HepG2 (cell line): ENCODE measurements at regions not wholly inside any gene's neighbourhood (a gene's known extent, or its start where the extent isn't known, plus 50 kb on each side); places are given as distances from the start of the nearest gene placed in this dataset.

Experiments
- ATAC-seq: fragments of 200-7000 bp; cut with Tn5 transposase; 3 replicates; pipeline ENCODE4 v1.9.1; 2020; ENCODE audit warnings: mild to moderate bottlenecking, moderate library complexity
- BruUV-seq: library from RNA; stranded (reverse); fragments of 400-500 nt; replicated peaks from 2 replicates; lab custom pipeline; 2021; lab: Mats Ljungman, UMichigan
- CTCF ChIA-PET: fragments of 300-600 bp; formaldehyde crosslinking; extraction: SDS; loops from one replicate; lab custom pipeline; 2021; ENCODE audit warnings: low total read pairs, inconsistent platforms, low intra/inter-chr PET ratio; lab: Yijun Ruan, JAX
- POLR2A ChIA-PET: fragments of 350-600 bp; sonication (Branson Sonifier 250); formaldehyde crosslinking; loops from one replicate; lab custom pipeline; 2020; ENCODE audit warnings: antibody characterized with exemption, inconsistent platforms; lab: Yijun Ruan, JAX
- DNase-seq: peaks from one replicate; pipeline ENCODE4 v3.0.0-alpha.2; 2015; ENCODE audit warnings: low spot score
- FAIRE-seq: peaks from 3 replicates; lab custom pipeline; 2011; peaks lifted over from hg19 to GRCh38; lab: Jason Lieb, UNC
- H2AFZ ChIP-seq: one replicate; pipeline ENCODE4 v1.6.1; 2011; ENCODE audit warnings: low read length, inconsistent platforms
- H3K27ac ChIP-seq: fragments of 300-600 bp; 3 replicates; pipeline ENCODE4 v1.8.0; 2011; ENCODE audit warnings: mixed run types, mild to moderate bottlenecking, mixed read lengths, low read length, inconsistent platforms; ENCODE audit not compliant: insufficient read depth; ENCODE audit errors: extremely low read length
- H3K27me3 ChIP-seq, 2 experiments: fragments of 200-600 bp in 1 of 2; 2 replicates in 1 of 2; 3 replicates in 1 of 2; pipeline versions ENCODE4 v1.6.0 to v1.8.0; 2011; ENCODE audit warnings: low read length in 2 of 2, mild to moderate bottlenecking in 2 of 2, moderate library complexity in 2 of 2, inconsistent platforms in 1 of 2; ENCODE audit not compliant: insufficient read depth in 2 of 2, control insufficient read depth in 1 of 2
- H3K36me3 ChIP-seq, 2 experiments: fragments of 200-600 bp in 1 of 2; replicated peaks in 1 of 2; 2 replicates in 1 of 2; 3 replicates in 1 of 2; pipeline versions ENCODE4 v1.5.1 to v1.8.0; 2011; ENCODE audit warnings: low read length in 2 of 2, inconsistent platforms in 1 of 2; ENCODE audit not compliant: insufficient read depth in 2 of 2, control insufficient read depth in 1 of 2
- H3K4me1 ChIP-seq: 2 replicates; pipeline ENCODE4 v1.5.1; 2012; ENCODE audit warnings: low read length, inconsistent platforms; ENCODE audit not compliant: insufficient read depth
- H3K4me2 ChIP-seq: 2 replicates; pipeline ENCODE4 v1.6.0; 2011; ENCODE audit warnings: low read depth, low read length, inconsistent platforms
- H3K4me3 ChIP-seq, 3 experiments: fragments of 200-600 bp in 1 of 3; sonication (generic), shearing (Covaris generic) in 1 of 3; replicated peaks in 1 of 3; 2 replicates each; pipeline ENCODE4 v1.5.1; 2011 to 2016; ENCODE audit warnings: low read length in 3 of 3, inconsistent platforms in 2 of 3, low read depth in 2 of 3, mild to moderate bottlenecking in 2 of 3, control low read depth in 1 of 3, mixed read lengths in 1 of 3; ENCODE audit not compliant: insufficient read depth in 1 of 3
- H3K79me2 ChIP-seq: one replicate; pipeline ENCODE4 v1.6.1; 2011; ENCODE audit warnings: low read length, inconsistent platforms; ENCODE audit not compliant: insufficient read depth
- H3K9ac ChIP-seq: 2 replicates; pipeline ENCODE4 v1.6.0; 2011; ENCODE audit warnings: mild to moderate bottlenecking, low read depth, low read length, inconsistent platforms; ENCODE audit not compliant: insufficient read depth
- H3K9me3 ChIP-seq: 2 replicates; pipeline ENCODE4 v1.5.1; 2012; ENCODE audit warnings: mild to moderate bottlenecking, low read length
- H4K20me1 ChIP-seq: 2 replicates; pipeline ENCODE4 v1.6.0; 2011; ENCODE audit warnings: inconsistent platforms, mild to moderate bottlenecking, low read length, moderate library complexity; ENCODE audit not compliant: insufficient read depth
- HNF4G ChIP-seq, 2 experiments: sonication (generic) in 1 of 2; formaldehyde crosslinking in 1 of 2; IDR thresholded peaks; 2 replicates each; pipeline versions ENCODE4 v1.4.0 to v1.6.1; 2011 to 2020; ENCODE audit warnings: borderline replicate concordance in 2 of 2, low read depth in 2 of 2, mild to moderate bottlenecking in 2 of 2, low read length in 1 of 2, missing genetic modification reagents in 1 of 2, moderate library complexity in 1 of 2
- NFATC3 ChIP-seq: sonication (generic); formaldehyde crosslinking; IDR thresholded peaks from 2 replicates; pipeline ENCODE4 v1.5.1; 2020; ENCODE audit warnings: mild to moderate bottlenecking, missing genetic modification reagents
- POLR2AphosphoS2 ChIP-seq: IDR thresholded peaks from 2 replicates; pipeline ENCODE4 v1.6.1; 2011; ENCODE audit warnings: low read depth, low read length, improper control_type of control experiment
- ZBTB21 ChIP-seq: sonication (generic); formaldehyde crosslinking; IDR thresholded peaks from 2 replicates; pipeline ENCODE4 v1.4.0; 2020; ENCODE audit warnings: missing genetic modification reagents
- ZMAT5 ChIP-seq: sonication (generic); formaldehyde crosslinking; IDR thresholded peaks from 2 replicates; pipeline ENCODE4 v1.5.0; 2020; ENCODE audit warnings: mild to moderate bottlenecking, low read depth, missing genetic modification reagents, borderline replicate concordance
- ZNF205 ChIP-seq: IDR thresholded peaks from 2 replicates; pipeline ENCODE4 v1.6.1; 2018; ENCODE audit warnings: missing biosample characterization, missing genetic modification reagents
- ZNF24 ChIP-seq: fragments of 450-650 bp; IDR thresholded peaks from 2 replicates; pipeline ENCODE4 v1.6.1; 2017; ENCODE audit warnings: antibody characterized with exemption, mild to moderate bottlenecking
- ZNF333 ChIP-seq: sonication (generic); formaldehyde crosslinking; IDR thresholded peaks from 2 replicates; pipeline ENCODE4 v1.4.0; 2020; ENCODE audit warnings: mild to moderate bottlenecking, missing genetic modification reagents, borderline replicate concordance
- ZNF430 ChIP-seq: sonication (generic); formaldehyde crosslinking; IDR thresholded peaks from 2 replicates; pipeline ENCODE4 v1.9.0; 2021; ENCODE audit warnings: mild to moderate bottlenecking, missing genetic modification reagents
- ZNF850 ChIP-seq: sonication (generic); formaldehyde crosslinking; conservative IDR thresholded peaks from 2 replicates; pipeline ENCODE4 v1.9.0; 2021; ENCODE audit warnings: mild to moderate bottlenecking, missing genetic modification reagents
- ZNF891 ChIP-seq: sonication (generic); formaldehyde crosslinking; IDR thresholded peaks from 2 replicates; pipeline ENCODE4 v1.5.0; 2020; ENCODE audit warnings: mild to moderate bottlenecking, missing genetic modification reagents
- ZSCAN25 ChIP-seq: sonication (generic); formaldehyde crosslinking; IDR thresholded peaks from 2 replicates; pipeline ENCODE4 v1.8.0; 2022; ENCODE audit warnings: mild to moderate bottlenecking, missing genetic modification reagents
- WGBS: methylation state at CpG from one replicate; pipeline ENCODE4 v1.1.6; 2017; ENCODE audit warnings: low lambda C conversion rate; 5-methylcytosine and 5-hydroxymethylcytosine counted together
- in situ Hi-C: cut with HindIII; loops from 2 replicates; pipeline ENCODE4 v1.10.0; 2017; ENCODE audit warnings: low pct_unique_long_range_greater_than_20kb; ENCODE audit not compliant: extremely low pct_ligation_motif_present
- intact Hi-C: fragments of 100-400 bp; cut with micrococcal nuclease; formaldehyde crosslinking; loops from one replicate; pipeline ENCODE4 v1.10.0; 2022; ENCODE audit not compliant: unreplicated experiment

- FAIRE-seq (no peak), DNase-seq (no peak), ATAC-seq (no peak)
- H3K9ac ChIP-seq, result no peak overlapping the region
- WGBS, result 0% methylated on average over 1 of the region's 2 CpGs
- no peaks in the 10 kb centered on the region for H3K79me2 ChIP-seq
- H3K4me3 ChIP-seq, result no peak overlapping the region
- no peak overlapping the region for H3K4me2 ChIP-seq
- H3K27me3 ChIP-seq, result no peaks in the 10 kb centered on the region
- in situ Hi-C loops, result loop anchor here (25.0 kb wide), 1 partner anchor 424 kb away; the partner anchor contains the start of gene POC1B
- TF ChIP-seq ZNF430 (CRISPR knock-in tag) (no peak), ZNF205 (CRISPR knock-in tag) (no peak)
- H2AFZ ChIP-seq, result no peak overlapping the region
- POLR2A ChIA-PET, result no interaction called here
- no peaks in the 10 kb centered on the region for H3K4me1 ChIP-seq
- no TSS peak for BruUV-seq
- intact Hi-C loops, result no loop called here
- H3K9me3 ChIP-seq, result no peaks in the 10 kb centered on the region
- no peaks in the 10 kb centered on the region for H4K20me1 ChIP-seq
- no peaks in the 10 kb centered on the region for H3K36me3 ChIP-seq
- H3K27ac ChIP-seq, result no peak overlapping the region
- CTCF ChIA-PET, result no interaction called here
These were observed 252.2 kb upstream of the ATP2B1 start for GRCh38 chr12:89960607-89961394.

- no peaks in the 10 kb centered on the region for H3K9me3 ChIP-seq
- H3K79me2 ChIP-seq, result no peaks in the 10 kb centered on the region
- ChIA-PET POLR2A (no interaction called here), CTCF (no interaction called here)
- no peaks in the 10 kb centered on the region for H3K36me3 ChIP-seq
- 3% methylated on average over 2 of the region's 2 CpGs for WGBS
- in situ Hi-C loops, result loop anchor here (25.0 kb wide), 1 partner anchor 423 kb away; the partner anchor contains the start of gene POC1B
- no peaks in the 10 kb centered on the region for H4K20me1 ChIP-seq
- H3K4me2 ChIP-seq, result no peak overlapping the region
- H3K27ac ChIP-seq, result no peak overlapping the region
- DNase-seq (no peak), FAIRE-seq (no peak), ATAC-seq (no peak)
- H2AFZ ChIP-seq, result no peak overlapping the region
- H3K9ac ChIP-seq, result no peak overlapping the region
- no TSS peak for BruUV-seq
- TF ChIP-seq ZNF850 (CRISPR knock-in tag), result no peak
- TF ChIP-seq ZNF333 (CRISPR knock-in tag), result no peak
- no peak for TF ChIP-seq POLR2AphosphoS2
- TF ChIP-seq ZBTB21, result no peak
- no peak for TF ChIP-seq ZMAT5 (CRISPR knock-in tag)
- TF ChIP-seq ZNF891, result no peak
- no peak for TF ChIP-seq NFATC3
- no peak for TF ChIP-seq ZSCAN25 (CRISPR knock-in tag)
- TF ChIP-seq HNF4G (IDR thresholded peaks at IDR 0.05; ENCODE audit: borderline replicate concordance, low read depth, low read length), result no peak
- TF ChIP-seq HNF4G (CRISPR knock-in tag; IDR thresholded peaks at IDR 0.05; ENCODE audit: borderline replicate concordance, low read depth), result no peak
- no peak for TF ChIP-seq ZNF24
- intact Hi-C loops, result no loop called here
- no peaks in the 10 kb centered on the region for H3K27me3 ChIP-seq
- H3K4me1 ChIP-seq, result no peaks in the 10 kb centered on the region
- H3K4me3 ChIP-seq, result no peak overlapping the region
These were observed 251.4 kb upstream of the ATP2B1 start for GRCh38 chr12:89960011-89960507.
